H9 (cell line): ENCODE measurements at regions not wholly inside any gene's neighbourhood (a gene's known extent, or its start where the extent isn't known, plus 50 kb on each side); places are given as distances from the start of the nearest gene placed in this dataset.

ENCODE experiments used
- DNase-seq: peaks from one replicate; pipeline ENCODE4 v3.0.0-alpha.2; 2017
- H2AFZ ChIP-seq: one replicate; pipeline ENCODE4 v1.6.1; 2013; ENCODE audit warnings: mild to moderate bottlenecking, low read length, control low read depth, moderate library complexity
- H2AK5ac ChIP-seq: 2 replicates; pipeline ENCODE4 v1.6.1; 2013; ENCODE audit warnings: low read length, control low read depth, mixed read lengths; ENCODE audit not compliant: insufficient read length
- H2BK120ac ChIP-seq: one replicate; pipeline ENCODE4 v1.6.1; 2013; ENCODE audit warnings: low read depth, mild to moderate bottlenecking, low read length, control low read depth, inconsistent platforms; ENCODE audit not compliant: poor library complexity, severe bottlenecking
- H2BK12ac ChIP-seq: 2 replicates; pipeline ENCODE4 v1.6.1; 2013; ENCODE audit warnings: low read length, control low read depth, mixed read lengths, low read depth; ENCODE audit not compliant: insufficient read length
- H2BK15ac ChIP-seq: 2 replicates; pipeline ENCODE4 v1.6.1; 2013; ENCODE audit warnings: low read depth, low read length, control low read depth
- H2BK20ac ChIP-seq: one replicate; pipeline ENCODE4 v1.6.1; 2013; ENCODE audit warnings: low read depth, mild to moderate bottlenecking, low read length, control low read depth, inconsistent platforms; ENCODE audit not compliant: poor library complexity, severe bottlenecking
- H2BK5ac ChIP-seq: 2 replicates; pipeline ENCODE4 v1.6.1; 2013; ENCODE audit warnings: low read length, control low read depth, mixed read lengths; ENCODE audit not compliant: insufficient read length
- H3K14ac ChIP-seq: 2 replicates; pipeline ENCODE4 v1.6.1; 2013; ENCODE audit warnings: low read length, control low read depth; ENCODE audit not compliant: insufficient read depth
- H3K18ac ChIP-seq: 2 replicates; pipeline ENCODE4 v1.6.1; 2013; ENCODE audit warnings: low read depth, mild to moderate bottlenecking, mixed read lengths, low read length, control low read depth; ENCODE audit not compliant: insufficient read length
- H3K23ac ChIP-seq: 2 replicates; pipeline ENCODE4 v1.6.1; 2013; ENCODE audit warnings: low read length, control low read depth, mixed read lengths, low read depth; ENCODE audit not compliant: insufficient read length
- H3K23me2 ChIP-seq: 2 replicates; pipeline ENCODE4 v1.6.1; 2013; ENCODE audit warnings: low read depth, mild to moderate bottlenecking, mixed read lengths, low read length, control low read depth; ENCODE audit not compliant: insufficient read length, poor library complexity, severe bottlenecking
- H3K27ac ChIP-seq: 2 replicates; pipeline ENCODE4 v1.5.1; 2013; ENCODE audit warnings: low read length, control low read depth, mixed read lengths, low read depth; ENCODE audit not compliant: insufficient read length
- H3K27me3 ChIP-seq: 2 replicates; pipeline ENCODE4 v1.6.1; 2013; ENCODE audit warnings: low read length, control low read depth, inconsistent platforms; ENCODE audit not compliant: insufficient read depth
- H3K4ac ChIP-seq: 2 replicates; pipeline ENCODE4 v1.6.1; 2013; ENCODE audit warnings: low read depth, mild to moderate bottlenecking, control low read depth, inconsistent platforms, low read length, moderate library complexity
- H3K4me1 ChIP-seq: 2 replicates; pipeline ENCODE4 v1.6.1; 2013; ENCODE audit warnings: low read length, control low read depth, inconsistent platforms; ENCODE audit not compliant: insufficient read depth
- H3K4me2 ChIP-seq: 2 replicates; pipeline ENCODE4 v1.6.1; 2013; ENCODE audit warnings: low read length, control low read depth, mixed read lengths; ENCODE audit not compliant: insufficient read length, insufficient read depth
- H3K56ac ChIP-seq: 2 replicates; pipeline ENCODE4 v1.6.1; 2013; ENCODE audit warnings: low read depth, mild to moderate bottlenecking, mixed read lengths, low read length, control low read depth; ENCODE audit not compliant: insufficient read length
- H3K79me1 ChIP-seq: 2 replicates; pipeline ENCODE4 v1.6.1; 2013; ENCODE audit warnings: low read depth, mild to moderate bottlenecking, moderate library complexity, low read length, control low read depth, inconsistent platforms; ENCODE audit not compliant: insufficient read depth, poor library complexity, severe bottlenecking
- H3K79me2 ChIP-seq: 2 replicates; pipeline ENCODE4 v1.6.1; 2013; ENCODE audit warnings: low read length, control low read depth, inconsistent platforms; ENCODE audit not compliant: insufficient read depth
- H3K9ac ChIP-seq: 2 replicates; pipeline ENCODE4 v1.6.1; 2013; ENCODE audit warnings: low read length, control low read depth, mixed read lengths; ENCODE audit not compliant: insufficient read length; ENCODE audit errors: extremely low read depth
- H3K9me3 ChIP-seq: one replicate; pipeline ENCODE4 v1.6.1; 2013; ENCODE audit warnings: low read depth, low read length, inconsistent platforms; ENCODE audit not compliant: control insufficient read depth
- H3T11ph ChIP-seq: one replicate; pipeline ENCODE4 v1.6.1; 2013; ENCODE audit warnings: mild to moderate bottlenecking, low read length, control low read depth, inconsistent platforms
- H4K20me1 ChIP-seq: one replicate; pipeline ENCODE4 v1.6.1; 2013; ENCODE audit not compliant: control insufficient read depth, insufficient read length, insufficient read depth
- H4K5ac ChIP-seq: 2 replicates; pipeline ENCODE4 v1.6.1; 2013; ENCODE audit warnings: low read depth, mild to moderate bottlenecking, mixed read lengths, low read length, control low read depth; ENCODE audit not compliant: insufficient read length
- H4K8ac ChIP-seq: replicated peaks from 2 replicates; pipeline ENCODE4 v1.6.1; 2013; ENCODE audit warnings: low read length, control low read depth, mixed read lengths, low read depth; ENCODE audit not compliant: insufficient read length
- H4K91ac ChIP-seq: 2 replicates; pipeline ENCODE4 v1.6.1; 2013; ENCODE audit warnings: low read depth, mild to moderate bottlenecking, moderate library complexity, mixed read lengths, low read length, control low read depth; ENCODE audit not compliant: insufficient read length
- H3K27ac Mint-ChIP-seq, 3 experiments: 2 replicates in 2 of 3; 3 replicates in 1 of 3; pipeline ENCODE4 v1.8.0; 2020 to 2021; ENCODE audit warnings: mixed read lengths in 3 of 3, mild to moderate bottlenecking in 1 of 3, moderate library complexity in 1 of 3
- H3K27me3 Mint-ChIP-seq: 2 replicates; pipeline ENCODE4 v1.8.0; 2021; ENCODE audit warnings: low read depth, mild to moderate bottlenecking, moderate library complexity, mixed read lengths
- H3K36me3 Mint-ChIP-seq, 3 experiments: 2 replicates in 2 of 3; 3 replicates in 1 of 3; pipeline ENCODE4 v1.8.0; 2020 to 2021; ENCODE audit warnings: low read depth in 3 of 3, mixed read lengths in 3 of 3; ENCODE audit not compliant: insufficient read depth in 1 of 3
- H3K4me1 Mint-ChIP-seq, 2 experiments: 2 replicates each; pipeline ENCODE4 v1.8.0; 2020; ENCODE audit warnings: mixed read lengths in 2 of 2
- H3K4me3 Mint-ChIP-seq, 2 experiments: 2 replicates in 1 of 2; 3 replicates in 1 of 2; pipeline ENCODE4 v1.8.0; 2020 to 2021; ENCODE audit warnings: mild to moderate bottlenecking in 2 of 2, mixed read lengths in 2 of 2, moderate library complexity in 1 of 2
- H3K9me3 Mint-ChIP-seq, 2 experiments: 2 replicates in 1 of 2; 3 replicates in 1 of 2; pipeline ENCODE4 v1.8.0; 2020; ENCODE audit warnings: mild to moderate bottlenecking in 2 of 2, mixed read lengths in 2 of 2, moderate library complexity in 1 of 2
- CTCF ChIP-seq: fragments of 200-600 bp; sonication (generic); conservative IDR thresholded peaks from 3 replicates; pipeline ENCODE4 v1.8.0; 2021; ENCODE audit warnings: antibody characterized with exemption, mild to moderate bottlenecking
- WGBS: extraction: QIAGEN DNeasy Blood & Tissue Kit; methylation state at CpG from one replicate; pipeline ENCODE4 v1.1.7; 2013; ENCODE audit warnings: missing lambda C conversion rate, low lambda C conversion rate, mixed read lengths; ENCODE audit not compliant: insufficient read length; ENCODE audit errors: extremely low coverage; 5-methylcytosine and 5-hydroxymethylcytosine counted together

- Histone ChIP-seq H2BK120ac (no peak overlapping the region), H3K18ac (no peak overlapping the region), H3K9ac (no peak overlapping the region), H3K9me3 (no peaks in the 10 kb centered on the region), H3K27ac (no peak overlapping the region), H2BK15ac (no peak overlapping the region), H2BK12ac (no peak overlapping the region), H3K4ac (no peak overlapping the region), H3K23ac (no peak overlapping the region), H3K4me2 (no peak overlapping the region), H3K56ac (no peak overlapping the region), H2AK5ac (no peak overlapping the region), H2AFZ (no peak overlapping the region), H3K79me1 (no peaks in the 10 kb centered on the region), H2BK5ac (no peak overlapping the region), H3K23me2 (no peaks in the 10 kb centered on the region), H4K8ac (no peak overlapping the region), H3T11ph (no peak overlapping the region), H3K14ac (no peak overlapping the region), H2BK20ac (no peak overlapping the region), H4K20me1 (no peaks in the 10 kb centered on the region), H4K91ac (no peak overlapping the region), H3K27me3 (no peaks in the 10 kb centered on the region), H3K79me2 (no peaks in the 10 kb centered on the region), H4K5ac (no peak overlapping the region), H3K4me1 (no peaks in the 10 kb centered on the region)
- no peak for DNase-seq
- H3K36me3 Mint-ChIP-seq: peaks cover 3 to 19% (median 10%) of the 10 kb centered on the region in 3 experiments
- WGBS: no CpG with 5 or more reads among the region's 6 CpGs
- H3K9me3 Mint-ChIP-seq: peaks cover 16 to 18% of the 10 kb centered on the region in 2 experiments
- no peak overlapping the region for H3K4me3 Mint-ChIP-seq
- H3K4me1 Mint-ChIP-seq: no peaks in the 10 kb centered on the region
- no peaks in the 10 kb centered on the region for H3K27me3 Mint-ChIP-seq
- no peak overlapping the region for H3K27ac Mint-ChIP-seq
- TF ChIP-seq CTCF: no peak
Measured at GRCh38 chr15:95176794-95177577, 945.6 kb downstream of the MCTP2 start.
